DND-41 (cell line): ENCODE measurements at regions not wholly inside any gene's neighbourhood (a gene's known extent, or its start where the extent isn't known, plus 50 kb on each side); places are given as distances from the start of the nearest gene placed in this dataset.

Experiments
- EZH2 ChIP-seq: IDR thresholded peaks from 3 replicates; pipeline ENCODE4 v1.6.1; 2012; ENCODE audit warnings: borderline replicate concordance, low read depth, mild to moderate bottlenecking, moderate library complexity, low read length, inconsistent platforms; ENCODE audit not compliant: severe bottlenecking
- TF ChIP-seq, protein P1 (sequence below): IDR thresholded peaks from 2 replicates; pipeline ENCODE4 v1.5.1; 2012; ENCODE audit warnings: borderline replicate concordance, low read length, moderate library complexity, mild to moderate bottlenecking; ENCODE audit not compliant: poor library complexity, severe bottlenecking; ENCODE audit errors: extremely low read depth

DNA sequence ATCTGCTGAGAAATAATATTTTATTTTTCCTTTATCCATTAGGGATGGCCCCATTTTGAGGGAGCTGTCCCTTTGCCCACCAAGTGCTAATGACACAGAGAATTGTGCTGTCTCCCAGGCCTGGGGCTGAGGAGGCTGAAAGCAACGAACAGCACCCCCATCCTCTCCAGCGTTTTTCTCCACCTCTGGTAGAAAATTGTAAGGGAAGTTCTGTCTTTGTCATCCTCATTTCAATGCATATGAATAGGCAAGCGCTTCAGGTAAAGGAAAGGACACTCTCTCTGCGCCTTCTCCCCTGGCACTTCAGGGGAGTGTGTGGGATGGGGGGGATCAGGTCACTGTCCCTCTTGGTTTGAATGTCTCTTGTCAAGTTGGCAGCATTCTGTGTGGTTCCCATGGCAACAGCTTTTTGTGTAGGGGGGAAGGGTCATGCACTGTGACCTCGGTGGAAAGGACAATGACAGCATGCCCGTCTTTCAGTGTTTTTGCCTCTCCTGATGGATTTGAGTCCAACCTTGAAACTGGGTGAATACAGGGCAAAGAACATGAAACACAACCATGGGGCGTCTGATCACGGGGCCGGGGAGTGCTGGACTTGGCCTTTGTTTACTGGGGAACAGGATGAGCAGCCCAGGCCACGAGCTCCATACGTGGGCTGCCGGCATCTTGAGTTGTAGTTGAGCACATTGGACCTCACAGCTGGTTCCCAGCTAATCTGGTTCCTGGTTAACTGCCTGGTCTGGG, 230.2 kb downstream of the VRK1 start:
- TF ChIP-seq, protein P1, sequence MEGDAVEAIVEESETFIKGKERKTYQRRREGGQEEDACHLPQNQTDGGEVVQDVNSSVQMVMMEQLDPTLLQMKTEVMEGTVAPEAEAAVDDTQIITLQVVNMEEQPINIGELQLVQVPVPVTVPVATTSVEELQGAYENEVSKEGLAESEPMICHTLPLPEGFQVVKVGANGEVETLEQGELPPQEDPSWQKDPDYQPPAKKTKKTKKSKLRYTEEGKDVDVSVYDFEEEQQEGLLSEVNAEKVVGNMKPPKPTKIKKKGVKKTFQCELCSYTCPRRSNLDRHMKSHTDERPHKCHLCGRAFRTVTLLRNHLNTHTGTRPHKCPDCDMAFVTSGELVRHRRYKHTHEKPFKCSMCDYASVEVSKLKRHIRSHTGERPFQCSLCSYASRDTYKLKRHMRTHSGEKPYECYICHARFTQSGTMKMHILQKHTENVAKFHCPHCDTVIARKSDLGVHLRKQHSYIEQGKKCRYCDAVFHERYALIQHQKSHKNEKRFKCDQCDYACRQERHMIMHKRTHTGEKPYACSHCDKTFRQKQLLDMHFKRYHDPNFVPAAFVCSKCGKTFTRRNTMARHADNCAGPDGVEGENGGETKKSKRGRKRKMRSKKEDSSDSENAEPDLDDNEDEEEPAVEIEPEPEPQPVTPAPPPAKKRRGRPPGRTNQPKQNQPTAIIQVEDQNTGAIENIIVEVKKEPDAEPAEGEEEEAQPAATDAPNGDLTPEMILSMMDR, result no peak
- no peak for TF ChIP-seq EZH2
